ENCODE measurements at regions not wholly inside any gene's neighbourhood (a gene's known extent, or its start where the extent isn't known, plus 50 kb on each side); places are given as distances from the start of the nearest gene placed in this dataset.
"Not testable (repeated sequence)": the region's sequence is repeated elsewhere in the genome, so short reads cannot be mapped to it uniquely, and the experiment has no call there.

DNA sequence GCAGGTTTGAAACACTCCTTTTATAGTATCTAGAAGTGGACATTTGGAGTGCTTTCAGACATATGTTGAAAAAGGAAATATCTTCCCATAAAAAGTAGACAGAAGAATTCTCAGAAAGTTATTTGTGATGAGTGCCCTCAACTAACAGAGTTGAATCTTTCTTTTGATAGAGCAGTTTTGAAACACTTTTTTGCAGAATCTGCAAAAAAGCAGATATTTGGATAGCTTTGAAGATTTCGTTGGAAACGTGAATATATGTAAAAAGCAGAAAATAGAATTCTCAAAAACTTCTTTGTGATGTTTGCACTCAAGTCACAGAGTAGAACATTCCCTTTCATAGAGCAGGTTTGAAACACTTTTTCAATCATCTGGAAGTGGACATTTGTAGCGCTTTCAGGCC, 676.4 kb upstream of the ZNF337 start:
- not testable (repeated sequence) for H3K4me3 ChIP-seq (ENCODE audit: low read depth, low read length); FAIRE-seq; DNase-seq (ENCODE audit: low read depth); H3K36me3 ChIP-seq (ENCODE audit: control insufficient read depth, insufficient read depth, low read length); H3K27me3 ChIP-seq (ENCODE audit: control insufficient read depth, insufficient read depth, low read length)

GRCh38 chr20:26354511-26354910, 657.9 kb upstream of the ZNF337 start:
- no peak for FAIRE-seq
- H3K36me3 ChIP-seq (ENCODE audit: control insufficient read depth, insufficient read depth, low read length) = no peaks in the 10 kb centered on the region
- no peaks in the 10 kb centered on the region for H3K27me3 ChIP-seq (ENCODE audit: control insufficient read depth, insufficient read depth, low read length)
- H3K4me3 ChIP-seq (ENCODE audit: low read depth, low read length) = no peak overlapping the region
- DNase-seq (ENCODE audit: low read depth) = no peak
- TF ChIP-seq, protein P1, sequence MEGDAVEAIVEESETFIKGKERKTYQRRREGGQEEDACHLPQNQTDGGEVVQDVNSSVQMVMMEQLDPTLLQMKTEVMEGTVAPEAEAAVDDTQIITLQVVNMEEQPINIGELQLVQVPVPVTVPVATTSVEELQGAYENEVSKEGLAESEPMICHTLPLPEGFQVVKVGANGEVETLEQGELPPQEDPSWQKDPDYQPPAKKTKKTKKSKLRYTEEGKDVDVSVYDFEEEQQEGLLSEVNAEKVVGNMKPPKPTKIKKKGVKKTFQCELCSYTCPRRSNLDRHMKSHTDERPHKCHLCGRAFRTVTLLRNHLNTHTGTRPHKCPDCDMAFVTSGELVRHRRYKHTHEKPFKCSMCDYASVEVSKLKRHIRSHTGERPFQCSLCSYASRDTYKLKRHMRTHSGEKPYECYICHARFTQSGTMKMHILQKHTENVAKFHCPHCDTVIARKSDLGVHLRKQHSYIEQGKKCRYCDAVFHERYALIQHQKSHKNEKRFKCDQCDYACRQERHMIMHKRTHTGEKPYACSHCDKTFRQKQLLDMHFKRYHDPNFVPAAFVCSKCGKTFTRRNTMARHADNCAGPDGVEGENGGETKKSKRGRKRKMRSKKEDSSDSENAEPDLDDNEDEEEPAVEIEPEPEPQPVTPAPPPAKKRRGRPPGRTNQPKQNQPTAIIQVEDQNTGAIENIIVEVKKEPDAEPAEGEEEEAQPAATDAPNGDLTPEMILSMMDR (IDR thresholded peaks at IDR 0.05; ENCODE audit: insufficient read depth, low read length, severe bottlenecking) = no peak

- Histone ChIP-seq H3K27me3 (ENCODE audit: control insufficient read depth, insufficient read depth, low read length) (no peaks in the 10 kb centered on the region), H3K4me3 (ENCODE audit: low read depth, low read length) (no peak overlapping the region), H3K36me3 (ENCODE audit: control insufficient read depth, insufficient read depth, low read length) (no peaks in the 10 kb centered on the region)
- DNase-seq (ENCODE audit: low read depth) (no peak), FAIRE-seq (no peak)
- TF ChIP-seq, protein P1 (IDR thresholded peaks at IDR 0.05; ENCODE audit: insufficient read depth, low read length, severe bottlenecking) = no peak
Measured at GRCh38 chr20:26347396-26347795, 650.7 kb upstream of the ZNF337 start.

- not testable (repeated sequence) for DNase-seq (ENCODE audit: low read depth); H3K27me3 ChIP-seq (ENCODE audit: control insufficient read depth, insufficient read depth, low read length); FAIRE-seq; H3K36me3 ChIP-seq (ENCODE audit: control insufficient read depth, insufficient read depth, low read length); H3K4me3 ChIP-seq (ENCODE audit: low read depth, low read length)
Measured at GRCh38 chr20:26340460-26341065, 643.9 kb upstream of the ZNF337 start.

- Histone ChIP-seq H3K4me3 (ENCODE audit: low read depth, low read length) (no peak overlapping the region), H3K36me3 (ENCODE audit: control insufficient read depth, insufficient read depth, low read length) (no peaks in the 10 kb centered on the region), H3K27me3 (ENCODE audit: control insufficient read depth, insufficient read depth, low read length) (no peaks in the 10 kb centered on the region)
- TF ChIP-seq, protein P1 (IDR thresholded peaks at IDR 0.05; ENCODE audit: insufficient read depth, low read length, severe bottlenecking) = no peak
- DNase-seq (ENCODE audit: low read depth) = no peak
- no peak for FAIRE-seq
Measured at GRCh38 chr20:26324177-26324576, 627.5 kb upstream of the ZNF337 start.

DNA sequence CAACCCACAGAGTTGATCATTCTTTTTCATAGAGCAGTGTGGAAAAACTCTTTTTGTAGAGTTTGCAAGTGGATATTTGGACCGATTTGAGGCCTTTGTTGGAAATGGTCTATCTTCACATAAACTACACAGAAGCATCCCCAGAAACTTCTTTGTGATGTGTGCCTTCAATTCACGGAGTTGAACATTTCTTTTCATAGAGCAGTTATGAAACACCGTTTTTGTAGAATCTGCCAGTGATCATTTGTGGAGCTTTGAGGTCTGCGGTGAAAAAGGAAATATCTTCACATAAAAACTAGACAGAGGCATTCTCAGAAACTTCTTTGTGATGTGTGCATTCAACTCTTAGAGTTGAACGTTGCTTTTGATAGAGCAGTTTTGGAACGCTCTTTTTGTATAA, 618.4 kb upstream of the ZNF337 start:
- H3K27me3 ChIP-seq (ENCODE audit: control insufficient read depth, insufficient read depth, low read length) = no peaks in the 10 kb centered on the region
- no peaks in the 10 kb centered on the region for H3K36me3 ChIP-seq (ENCODE audit: control insufficient read depth, insufficient read depth, low read length)
- no peak for DNase-seq (ENCODE audit: low read depth)
- TF ChIP-seq, protein P1 (IDR thresholded peaks at IDR 0.05; ENCODE audit: insufficient read depth, low read length, severe bottlenecking) = no peak
- H3K4me3 ChIP-seq (ENCODE audit: low read depth, low read length) = no peak overlapping the region
- no peak for FAIRE-seq

DNA sequence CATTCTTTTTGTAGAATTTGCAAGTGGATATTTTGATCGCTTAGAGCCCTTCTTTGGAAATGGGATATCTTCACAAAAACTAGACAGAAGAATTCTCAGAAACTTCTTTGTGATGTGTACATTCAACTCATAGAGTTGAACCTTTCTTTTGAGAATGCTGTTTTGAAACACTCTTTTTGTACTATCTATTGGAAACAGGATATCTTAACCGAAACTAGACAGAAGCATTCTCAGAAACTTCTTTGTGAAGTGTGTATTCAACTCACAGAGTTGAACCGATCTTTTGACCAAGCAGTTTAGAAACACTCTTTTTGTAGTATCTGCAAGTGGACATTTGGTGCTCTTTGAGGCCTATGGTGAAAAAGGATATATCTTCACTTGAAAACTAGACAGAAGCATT, 613.1 kb upstream of the ZNF337 start:
- FAIRE-seq; H3K27me3 ChIP-seq (ENCODE audit: control insufficient read depth, insufficient read depth, low read length); H3K36me3 ChIP-seq (ENCODE audit: control insufficient read depth, insufficient read depth, low read length); H3K4me3 ChIP-seq (ENCODE audit: low read depth, low read length); DNase-seq (ENCODE audit: low read depth): not testable (repeated sequence)
